PC-9 (cell line): ENCODE measurements at regions not wholly inside any gene's neighbourhood (a gene's known extent, or its start where the extent isn't known, plus 50 kb on each side); places are given as distances from the start of the nearest gene placed in this dataset.

Experiments used
- EZH2 ChIP-seq: fragments of 200-600 bp; sonication (generic); IDR thresholded peaks from 2 replicates; pipeline ENCODE4 v1.8.0; 2017; ENCODE audit warnings: antibody characterized with exemption, low read depth
- TF ChIP-seq, protein P1 (sequence below): fragments of 200-600 bp; sonication (generic); conservative IDR thresholded peaks from 2 replicates; pipeline ENCODE4 v1.6.1; 2017; ENCODE audit warnings: mixed run types, antibody characterized with exemption, mild to moderate bottlenecking, moderate library complexity

- TF ChIP-seq, protein P1, sequence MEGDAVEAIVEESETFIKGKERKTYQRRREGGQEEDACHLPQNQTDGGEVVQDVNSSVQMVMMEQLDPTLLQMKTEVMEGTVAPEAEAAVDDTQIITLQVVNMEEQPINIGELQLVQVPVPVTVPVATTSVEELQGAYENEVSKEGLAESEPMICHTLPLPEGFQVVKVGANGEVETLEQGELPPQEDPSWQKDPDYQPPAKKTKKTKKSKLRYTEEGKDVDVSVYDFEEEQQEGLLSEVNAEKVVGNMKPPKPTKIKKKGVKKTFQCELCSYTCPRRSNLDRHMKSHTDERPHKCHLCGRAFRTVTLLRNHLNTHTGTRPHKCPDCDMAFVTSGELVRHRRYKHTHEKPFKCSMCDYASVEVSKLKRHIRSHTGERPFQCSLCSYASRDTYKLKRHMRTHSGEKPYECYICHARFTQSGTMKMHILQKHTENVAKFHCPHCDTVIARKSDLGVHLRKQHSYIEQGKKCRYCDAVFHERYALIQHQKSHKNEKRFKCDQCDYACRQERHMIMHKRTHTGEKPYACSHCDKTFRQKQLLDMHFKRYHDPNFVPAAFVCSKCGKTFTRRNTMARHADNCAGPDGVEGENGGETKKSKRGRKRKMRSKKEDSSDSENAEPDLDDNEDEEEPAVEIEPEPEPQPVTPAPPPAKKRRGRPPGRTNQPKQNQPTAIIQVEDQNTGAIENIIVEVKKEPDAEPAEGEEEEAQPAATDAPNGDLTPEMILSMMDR: no peak
- no peak for TF ChIP-seq EZH2
Measured at GRCh38 chr21:28439251-28439650, 553.4 kb downstream of the LTN1 start.
